Progenitor cell of endocrine pancreas (in vitro differentiated cells): ENCODE measurements at regions not wholly inside any gene's neighbourhood (a gene's known extent, or its start where the extent isn't known, plus 50 kb on each side); places are given as distances from the start of the nearest gene placed in this dataset.

Source experiments
- DNase-seq: peaks from one replicate; pipeline ENCODE4 v3.0.0; 2021; ENCODE audit warnings: low spot score; ENCODE audit not compliant: unreplicated experiment
- H3K27ac Mint-ChIP-seq: 2 replicates; pipeline ENCODE4 v1.8.0; 2021; ENCODE audit warnings: mild to moderate bottlenecking, moderate library complexity, mixed read lengths
- H3K27me3 Mint-ChIP-seq: 2 replicates; pipeline ENCODE4 v1.8.0; 2021; ENCODE audit warnings: mixed read lengths
- H3K36me3 Mint-ChIP-seq: 2 replicates; pipeline ENCODE4 v1.8.0; 2022; ENCODE audit warnings: mixed read lengths; ENCODE audit not compliant: insufficient read depth
- H3K4me1 Mint-ChIP-seq: 2 replicates; pipeline ENCODE4 v1.8.0; 2021; ENCODE audit warnings: low read depth, mixed read lengths
- H3K4me3 Mint-ChIP-seq: 2 replicates; pipeline ENCODE4 v1.8.0; 2021; ENCODE audit warnings: low read depth, mild to moderate bottlenecking, moderate library complexity, mixed read lengths
- H3K9me3 Mint-ChIP-seq: 2 replicates; pipeline ENCODE4 v1.8.0; 2021; ENCODE audit warnings: low read depth, mixed read lengths
- CTCF ChIP-seq: fragments of 200-600 bp; sonication (generic); IDR thresholded peaks from one replicate; pipeline ENCODE4 v1.5.0; 2021; ENCODE audit warnings: antibody characterized with exemption, mild to moderate bottlenecking; ENCODE audit not compliant: unreplicated experiment

- TF ChIP-seq CTCF = no peak
- Mint-ChIP-seq H3K4me1 (peaks cover 21% of the 10 kb centered on the region), H3K36me3 (no peaks in the 10 kb centered on the region), H3K27ac (peak overlapping the region; percentile 42), H3K9me3 (peaks cover 4% of the 10 kb centered on the region), H3K4me3 (no peak overlapping the region), H3K27me3 (no peaks in the 10 kb centered on the region)
- DNase-seq = no peak
Measured at GRCh38 chr2:215797676-215798075, 215.7 kb downstream of the MREG start.

DNA sequence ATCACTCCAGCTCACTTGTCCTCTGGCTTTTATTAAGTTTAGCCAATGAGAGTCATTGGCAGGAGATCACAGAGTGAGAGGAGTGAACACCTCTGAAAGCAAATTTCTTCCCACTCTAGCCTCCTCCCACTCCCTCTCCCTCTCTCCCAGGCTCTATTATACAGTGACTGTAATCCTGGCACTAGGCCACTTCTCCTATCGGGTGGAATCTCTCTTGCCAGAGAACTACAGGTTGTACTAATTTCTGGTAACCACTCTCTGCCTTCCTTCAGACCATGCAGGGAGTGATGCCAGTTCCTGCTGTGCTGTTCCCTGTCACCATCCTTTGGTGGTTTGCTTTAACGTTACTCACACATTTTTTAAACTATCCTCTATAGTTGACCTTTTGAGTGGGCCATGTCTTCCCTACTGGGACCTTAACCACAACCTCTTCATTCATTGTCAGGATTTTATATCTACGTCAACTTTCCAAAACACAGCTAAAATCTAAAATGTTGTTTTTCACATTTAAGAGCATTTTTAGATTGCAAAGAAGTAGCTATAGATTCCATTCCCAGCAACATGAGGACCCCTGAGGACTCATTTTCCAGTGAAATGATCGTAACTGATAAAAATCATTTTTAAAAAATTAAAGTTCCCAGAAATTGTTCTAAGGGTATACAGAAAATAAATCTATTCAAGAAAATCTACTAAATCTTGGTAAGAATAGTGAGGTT is 217.1 kb downstream of the MREG start:
- Mint-ChIP-seq H3K4me1 (peaks cover 26% of the 10 kb centered on the region), H3K9me3 (peaks cover 4% of the 10 kb centered on the region), H3K36me3 (no peaks in the 10 kb centered on the region), H3K4me3 (no peak overlapping the region), H3K27ac (peak overlapping the region; percentile 66), H3K27me3 (no peaks in the 10 kb centered on the region)
- TF ChIP-seq CTCF = no peak
- no peak for DNase-seq

DNA sequence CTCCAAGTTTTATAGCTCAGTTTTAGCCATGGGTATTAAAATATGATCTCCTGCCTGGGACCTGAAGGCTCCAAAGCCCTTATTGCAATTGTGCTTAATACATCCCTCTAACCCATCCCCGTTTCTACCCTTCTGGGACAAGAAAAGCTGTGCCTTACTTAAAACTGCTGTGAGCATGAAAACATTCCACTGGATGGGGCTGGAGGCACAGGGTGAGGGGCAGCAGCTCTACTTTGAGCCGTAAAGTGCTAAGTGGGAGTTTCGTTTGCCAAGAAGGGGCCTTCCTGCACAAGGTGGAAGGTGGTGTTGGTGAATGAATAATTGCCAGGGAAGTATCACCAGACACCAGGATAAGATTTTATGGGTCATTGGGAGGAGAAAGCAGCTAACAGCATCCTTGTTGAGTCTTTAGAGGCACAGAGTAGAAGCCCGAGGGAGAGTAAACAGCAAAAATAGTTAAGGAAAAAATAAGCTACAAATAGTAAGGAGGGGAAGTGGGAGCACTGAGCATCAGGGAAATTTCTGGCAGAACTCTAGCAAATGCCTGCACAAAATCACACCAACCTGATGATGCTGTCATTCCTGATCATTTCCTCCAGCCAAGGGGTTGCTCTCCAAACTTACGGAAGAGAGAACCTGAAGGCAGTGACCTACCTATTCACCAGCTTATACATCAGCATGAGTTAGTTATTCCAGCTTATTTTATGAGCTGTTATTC is 218.4 kb downstream of the MREG start:
- peak; percentile 42 for TF ChIP-seq CTCF
- Mint-ChIP-seq H3K27ac (peak overlapping the region; percentile 26), H3K36me3 (no peaks in the 10 kb centered on the region), H3K4me3 (no peak overlapping the region), H3K4me1 (peaks cover 28% of the 10 kb centered on the region), H3K27me3 (no peaks in the 10 kb centered on the region), H3K9me3 (no peaks in the 10 kb centered on the region)
- DNase-seq = peak; percentile 14

GRCh38 chr2:215793747-215794595 is 219.4 kb downstream of the MREG start:
- H3K36me3 Mint-ChIP-seq = no peaks in the 10 kb centered on the region
- no peak for TF ChIP-seq CTCF
- DNase-seq = no peak
- H3K4me1 Mint-ChIP-seq = peaks cover 28% of the 10 kb centered on the region
- H3K4me3 Mint-ChIP-seq = no peak overlapping the region
- no peaks in the 10 kb centered on the region for H3K27me3 Mint-ChIP-seq
- no peaks in the 10 kb centered on the region for H3K9me3 Mint-ChIP-seq
- H3K27ac Mint-ChIP-seq = peak overlapping the region; percentile 62

- no peak for DNase-seq
- H3K9me3 Mint-ChIP-seq = no peaks in the 10 kb centered on the region
- no peaks in the 10 kb centered on the region for H3K36me3 Mint-ChIP-seq
- no peak overlapping the region for H3K27ac Mint-ChIP-seq
- no peak overlapping the region for H3K4me3 Mint-ChIP-seq
- TF ChIP-seq CTCF = no peak
- H3K27me3 Mint-ChIP-seq = no peaks in the 10 kb centered on the region
- H3K4me1 Mint-ChIP-seq = peaks cover 26% of the 10 kb centered on the region
Measured at GRCh38 chr2:215791481-215791937, 221.8 kb downstream of the MREG start.
